BLaER1 (cell line): ENCODE measurements at regions not wholly inside any gene's neighbourhood (a gene's known extent, or its start where the extent isn't known, plus 50 kb on each side); places are given as distances from the start of the nearest gene placed in this dataset.

ENCODE experiments used
- H3K27ac ChIP-seq: shearing (Covaris generic); formaldehyde crosslinking; 2 replicates; pipeline ENCODE4 v1.8.1; 2022
- H3K27me3 ChIP-seq: shearing (Covaris generic); formaldehyde crosslinking; 2 replicates; pipeline ENCODE4 v1.8.1; 2022
- H3K36me3 ChIP-seq: shearing (Covaris generic); formaldehyde crosslinking; 2 replicates; pipeline ENCODE4 v1.8.1; 2022
- H3K4me1 ChIP-seq: shearing (Covaris generic); formaldehyde crosslinking; 2 replicates; pipeline ENCODE4 v1.8.1; 2022
- H3K4me2 ChIP-seq: shearing (Covaris generic); formaldehyde crosslinking; 2 replicates; pipeline ENCODE4 v1.8.1; 2022
- H3K4me3 ChIP-seq: shearing (Covaris generic); formaldehyde crosslinking; 2 replicates; pipeline ENCODE4 v1.8.1; 2022
- H3K9ac ChIP-seq: shearing (Covaris generic); formaldehyde crosslinking; 2 replicates; pipeline ENCODE4 v1.8.1; 2022
- H3K9me3 ChIP-seq: shearing (Covaris generic); formaldehyde crosslinking; 2 replicates; pipeline ENCODE4 v1.8.1; 2022
- H4K20me1 ChIP-seq: shearing (Covaris generic); formaldehyde crosslinking; 2 replicates; pipeline ENCODE4 v1.8.1; 2022
- Cebpa-rat ChIP-seq: shearing (Covaris generic); IDR thresholded peaks from 2 replicates; pipeline ENCODE4 v1.8.1; 2022

- Histone ChIP-seq H3K27me3 (no peaks in the 10 kb centered on the region), H3K9me3 (no peaks in the 10 kb centered on the region), H3K4me2 (no peak overlapping the region), H3K36me3 (no peaks in the 10 kb centered on the region), H3K9ac (no peak overlapping the region), H3K4me1 (no peaks in the 10 kb centered on the region), H3K4me3 (no peak overlapping the region), H4K20me1 (no peaks in the 10 kb centered on the region), H3K27ac (no peak overlapping the region)
- TF ChIP-seq Cebpa-rat = no peak
These were observed 146.6 kb downstream of the GAS1 start for GRCh38 chr9:86800681-86801080.

- no peak overlapping the region for H3K4me2 ChIP-seq
- H3K27ac ChIP-seq = no peak overlapping the region
- no peak overlapping the region for H3K9ac ChIP-seq
- no peaks in the 10 kb centered on the region for H3K4me1 ChIP-seq
- H3K36me3 ChIP-seq = no peaks in the 10 kb centered on the region
- no peaks in the 10 kb centered on the region for H3K27me3 ChIP-seq
- H4K20me1 ChIP-seq = no peaks in the 10 kb centered on the region
- no peak for TF ChIP-seq Cebpa-rat
- no peak overlapping the region for H3K4me3 ChIP-seq
- no peaks in the 10 kb centered on the region for H3K9me3 ChIP-seq
These were observed 148.3 kb downstream of the GAS1 start for GRCh38 chr9:86798966-86799365.

- no peaks in the 10 kb centered on the region for H4K20me1 ChIP-seq
- H3K27ac ChIP-seq = no peak overlapping the region
- no peak overlapping the region for H3K9ac ChIP-seq
- no peak overlapping the region for H3K4me2 ChIP-seq
- no peaks in the 10 kb centered on the region for H3K27me3 ChIP-seq
- TF ChIP-seq Cebpa-rat = no peak
- no peaks in the 10 kb centered on the region for H3K4me1 ChIP-seq
- H3K36me3 ChIP-seq = no peaks in the 10 kb centered on the region
- H3K9me3 ChIP-seq = no peaks in the 10 kb centered on the region
- H3K4me3 ChIP-seq = no peak overlapping the region
These were observed 150.6 kb downstream of the GAS1 start for GRCh38 chr9:86796666-86797065.

GRCh38 chr9:86795823-86796553, 151.3 kb downstream of the GAS1 start:
- no peak overlapping the region for H3K4me3 ChIP-seq
- TF ChIP-seq Cebpa-rat = no peak
- H3K27me3 ChIP-seq = no peaks in the 10 kb centered on the region
- no peak overlapping the region for H3K4me2 ChIP-seq
- no peaks in the 10 kb centered on the region for H3K4me1 ChIP-seq
- H3K9me3 ChIP-seq = no peaks in the 10 kb centered on the region
- no peak overlapping the region for H3K27ac ChIP-seq
- no peak overlapping the region for H3K9ac ChIP-seq
- H3K36me3 ChIP-seq = no peaks in the 10 kb centered on the region
- no peaks in the 10 kb centered on the region for H4K20me1 ChIP-seq

- TF ChIP-seq Cebpa-rat = no peak
- Histone ChIP-seq H3K4me1 (no peaks in the 10 kb centered on the region), H3K27ac (no peak overlapping the region), H3K4me2 (no peak overlapping the region), H4K20me1 (no peaks in the 10 kb centered on the region), H3K9ac (no peak overlapping the region), H3K27me3 (no peaks in the 10 kb centered on the region), H3K4me3 (no peak overlapping the region), H3K9me3 (no peaks in the 10 kb centered on the region), H3K36me3 (no peaks in the 10 kb centered on the region)
These were observed 152.3 kb downstream of the GAS1 start for GRCh38 chr9:86795047-86795442.

- Histone ChIP-seq H3K9ac (no peak overlapping the region), H4K20me1 (no peaks in the 10 kb centered on the region)
These were observed 152.8 kb downstream of the GAS1 start for GRCh38 chr9:86794391-86795046.

GRCh38 chr9:86792136-86792535, 155.2 kb downstream of the GAS1 start:
- H3K4me3 ChIP-seq = no peak overlapping the region
- H3K36me3 ChIP-seq = no peaks in the 10 kb centered on the region
- H3K27me3 ChIP-seq = no peaks in the 10 kb centered on the region
- H3K9me3 ChIP-seq = no peaks in the 10 kb centered on the region
- H3K9ac ChIP-seq = no peak overlapping the region
- no peaks in the 10 kb centered on the region for H3K4me1 ChIP-seq
- no peaks in the 10 kb centered on the region for H4K20me1 ChIP-seq
- H3K27ac ChIP-seq = no peak overlapping the region
- no peak overlapping the region for H3K4me2 ChIP-seq
- no peak for TF ChIP-seq Cebpa-rat

More at GRCh38 chr9:86794391-86795046, 152.8 kb downstream of the GAS1 start:
- no peak overlapping the region for H3K4me3 ChIP-seq
- no peak overlapping the region for H3K4me2 ChIP-seq
- no peaks in the 10 kb centered on the region for H3K36me3 ChIP-seq
- no peaks in the 10 kb centered on the region for H3K4me1 ChIP-seq
- no peaks in the 10 kb centered on the region for H3K9me3 ChIP-seq
- no peak for TF ChIP-seq Cebpa-rat
- no peak overlapping the region for H3K27ac ChIP-seq
- H3K27me3 ChIP-seq = no peaks in the 10 kb centered on the region

- Histone ChIP-seq H3K9ac (no peak overlapping the region), H3K27ac (no peak overlapping the region), H4K20me1 (no peaks in the 10 kb centered on the region), H3K4me1 (no peaks in the 10 kb centered on the region), H3K9me3 (no peaks in the 10 kb centered on the region), H3K27me3 (no peaks in the 10 kb centered on the region), H3K4me3 (no peak overlapping the region), H3K36me3 (no peaks in the 10 kb centered on the region), H3K4me2 (no peak overlapping the region)
- no peak for TF ChIP-seq Cebpa-rat
These were observed 156.5 kb downstream of the GAS1 start for GRCh38 chr9:86790805-86791204.

GRCh38 chr9:86788456-86788855, 158.8 kb downstream of the GAS1 start:
- Histone ChIP-seq H3K4me1 (no peaks in the 10 kb centered on the region), H3K27me3 (no peaks in the 10 kb centered on the region), H3K36me3 (no peaks in the 10 kb centered on the region), H3K9ac (no peak overlapping the region), H3K4me3 (no peak overlapping the region), H4K20me1 (no peaks in the 10 kb centered on the region), H3K27ac (no peak overlapping the region), H3K4me2 (no peak overlapping the region), H3K9me3 (no peaks in the 10 kb centered on the region)
- TF ChIP-seq Cebpa-rat = no peak

- no peaks in the 10 kb centered on the region for H3K9me3 ChIP-seq
- H3K4me1 ChIP-seq = no peaks in the 10 kb centered on the region
- H3K9ac ChIP-seq = no peak overlapping the region
- H3K27me3 ChIP-seq = no peaks in the 10 kb centered on the region
- H3K36me3 ChIP-seq = no peaks in the 10 kb centered on the region
- no peaks in the 10 kb centered on the region for H4K20me1 ChIP-seq
- no peak overlapping the region for H3K4me3 ChIP-seq
- no peak overlapping the region for H3K27ac ChIP-seq
- TF ChIP-seq Cebpa-rat = no peak
- no peak overlapping the region for H3K4me2 ChIP-seq
These were observed 163.4 kb downstream of the GAS1 start for GRCh38 chr9:86783884-86784283.
